Calu3 (cell line): ENCODE measurements at regions not wholly inside any gene's neighbourhood (a gene's known extent, or its start where the extent isn't known, plus 50 kb on each side); places are given as distances from the start of the nearest gene placed in this dataset.
A peak's percentile ranks its signal among the peaks of the same experiment; 100 is the strongest.

Experiments
- BruUV-seq: library from RNA; stranded (reverse); fragments of 400-500 nt; replicated peaks from 2 replicates; lab custom pipeline; 2021; lab: Mats Ljungman, UMichigan
- CTCF ChIA-PET: fragments of 300-600 bp; sonication (Branson Sonifier 250); formaldehyde crosslinking; loops from one replicate; lab custom pipeline; 2022; ENCODE audit warnings: antibody characterized with exemption; lab: Charles Lee
- DNase-seq: peaks from one replicate; pipeline ENCODE4 v3.0.0; 2022
- H3K27ac Mint-ChIP-seq: one replicate; pipeline ENCODE4 v1.8.0; 2022; ENCODE audit warnings: mixed read lengths; ENCODE audit not compliant: unreplicated experiment
- H3K27me3 Mint-ChIP-seq: one replicate; pipeline ENCODE4 v1.8.0; 2022; ENCODE audit warnings: mixed read lengths; ENCODE audit not compliant: unreplicated experiment
- H3K36me3 Mint-ChIP-seq: one replicate; pipeline ENCODE4 v1.8.0; 2022; ENCODE audit warnings: mild to moderate bottlenecking, moderate library complexity, mixed read lengths; ENCODE audit not compliant: insufficient read depth, unreplicated experiment
- H3K4me1 Mint-ChIP-seq: one replicate; pipeline ENCODE4 v1.8.0; 2022; ENCODE audit warnings: mild to moderate bottlenecking, low read depth, mixed read lengths; ENCODE audit not compliant: unreplicated experiment
- H3K4me3 Mint-ChIP-seq: one replicate; pipeline ENCODE4 v1.8.0; 2022; ENCODE audit warnings: mild to moderate bottlenecking, low read depth, moderate library complexity, mixed read lengths; ENCODE audit not compliant: unreplicated experiment
- H3K9me3 Mint-ChIP-seq: one replicate; pipeline ENCODE4 v1.8.0; 2022; ENCODE audit warnings: low read depth, mixed read lengths; ENCODE audit not compliant: unreplicated experiment
- intact Hi-C: fragments of 100-400 bp; cut with micrococcal nuclease; formaldehyde crosslinking; loops from one replicate; pipeline ENCODE4 v1.10.0; 2022; ENCODE audit not compliant: unreplicated experiment
- TF ChIP-seq, protein P1 (sequence below): fragments of 200-600 bp; IDR thresholded peaks from one replicate; pipeline ENCODE4 v1.8.0; 2022; ENCODE audit warnings: antibody characterized with exemption; ENCODE audit not compliant: unreplicated experiment

DNA sequence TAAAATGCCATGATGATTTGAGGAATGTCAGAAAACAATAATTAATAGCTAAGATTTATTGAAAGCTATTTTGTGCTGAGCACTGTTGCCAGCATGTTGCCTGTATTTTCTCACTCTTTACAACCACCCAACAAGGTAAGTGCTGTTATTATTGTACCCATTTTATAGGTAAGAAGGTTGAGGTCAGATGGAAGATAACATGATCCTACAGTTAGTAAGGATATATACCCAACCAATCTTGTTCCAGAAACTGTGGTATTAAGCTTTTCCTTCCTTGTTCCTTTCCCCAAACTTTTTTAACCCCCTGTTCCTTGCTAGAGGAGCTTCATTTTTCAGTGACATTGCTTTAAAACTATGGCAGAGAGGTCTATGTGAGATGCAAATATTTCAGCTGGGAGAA lies 738.0 kb upstream of the ZEB2 start:
- CTCF ChIA-PET: no interaction called here
- no TSS peak for BruUV-seq
- Mint-ChIP-seq H3K4me3 (no peak overlapping the region), H3K36me3 (no peaks in the 10 kb centered on the region), H3K27ac (no peak overlapping the region), H3K27me3 (no peaks in the 10 kb centered on the region), H3K4me1 (peaks cover 18% of the 10 kb centered on the region), H3K9me3 (no peaks in the 10 kb centered on the region)
- no peak for DNase-seq
- intact Hi-C loops: loop anchor here (10.0 kb wide), 1 partner anchor 497 kb away; no protein-coding TSS in a partner anchor
- TF ChIP-seq, protein P1, sequence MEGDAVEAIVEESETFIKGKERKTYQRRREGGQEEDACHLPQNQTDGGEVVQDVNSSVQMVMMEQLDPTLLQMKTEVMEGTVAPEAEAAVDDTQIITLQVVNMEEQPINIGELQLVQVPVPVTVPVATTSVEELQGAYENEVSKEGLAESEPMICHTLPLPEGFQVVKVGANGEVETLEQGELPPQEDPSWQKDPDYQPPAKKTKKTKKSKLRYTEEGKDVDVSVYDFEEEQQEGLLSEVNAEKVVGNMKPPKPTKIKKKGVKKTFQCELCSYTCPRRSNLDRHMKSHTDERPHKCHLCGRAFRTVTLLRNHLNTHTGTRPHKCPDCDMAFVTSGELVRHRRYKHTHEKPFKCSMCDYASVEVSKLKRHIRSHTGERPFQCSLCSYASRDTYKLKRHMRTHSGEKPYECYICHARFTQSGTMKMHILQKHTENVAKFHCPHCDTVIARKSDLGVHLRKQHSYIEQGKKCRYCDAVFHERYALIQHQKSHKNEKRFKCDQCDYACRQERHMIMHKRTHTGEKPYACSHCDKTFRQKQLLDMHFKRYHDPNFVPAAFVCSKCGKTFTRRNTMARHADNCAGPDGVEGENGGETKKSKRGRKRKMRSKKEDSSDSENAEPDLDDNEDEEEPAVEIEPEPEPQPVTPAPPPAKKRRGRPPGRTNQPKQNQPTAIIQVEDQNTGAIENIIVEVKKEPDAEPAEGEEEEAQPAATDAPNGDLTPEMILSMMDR: no peak

DNA sequence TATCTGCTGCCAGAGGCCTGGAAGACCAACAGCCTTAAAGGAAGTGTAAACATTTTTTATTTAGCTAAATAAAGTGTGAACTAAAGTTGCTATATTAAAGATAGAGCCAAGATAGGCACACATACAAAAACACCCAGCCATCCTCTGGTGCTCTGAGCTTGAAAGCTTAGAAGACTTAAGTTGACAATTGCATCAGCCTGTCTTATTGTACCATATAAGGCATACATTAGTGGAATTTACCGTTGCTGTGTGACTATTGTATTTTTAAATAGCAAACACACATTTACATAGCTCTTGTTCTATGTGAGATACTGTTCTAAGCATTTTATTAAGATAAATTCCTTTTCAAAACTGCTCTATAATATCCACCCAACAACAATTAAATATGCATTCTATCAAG lies 736.6 kb upstream of the ZEB2 start:
- no peak for DNase-seq
- intact Hi-C loops: loop anchor here (10.0 kb wide), 1 partner anchor 498 kb away; no protein-coding TSS in a partner anchor
- Mint-ChIP-seq H3K4me3 (no peak overlapping the region), H3K27me3 (no peaks in the 10 kb centered on the region), H3K9me3 (no peaks in the 10 kb centered on the region), H3K4me1 (peaks cover 18% of the 10 kb centered on the region), H3K36me3 (no peaks in the 10 kb centered on the region), H3K27ac (no peak overlapping the region)
- CTCF ChIA-PET: no interaction called here
- TF ChIP-seq, protein P1: no peak
- no TSS peak for BruUV-seq

DNA sequence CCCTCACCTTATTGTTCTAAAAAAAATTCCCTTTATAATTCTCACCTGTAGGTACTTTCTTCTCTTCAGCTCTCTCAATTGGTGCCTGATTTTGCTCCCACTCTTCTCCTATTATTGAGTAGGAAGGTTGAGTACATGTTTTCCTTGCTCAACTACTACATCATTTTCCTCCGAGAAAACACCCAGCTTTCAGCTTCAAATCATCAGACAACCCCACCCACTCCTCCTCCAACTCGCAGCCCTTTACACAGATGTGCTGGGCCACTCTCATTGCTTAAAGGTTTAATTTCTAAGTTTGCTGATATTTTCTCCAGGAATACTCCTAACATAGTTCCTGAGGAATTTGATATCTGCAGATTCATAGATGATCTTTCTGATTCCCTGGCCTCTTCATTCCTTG lies 734.4 kb upstream of the ZEB2 start:
- no TSS peak for BruUV-seq
- TF ChIP-seq, protein P1: no peak
- intact Hi-C loops: loop anchor here (10.0 kb wide), 1 partner anchor 501 kb away; no protein-coding TSS in a partner anchor
- peak overlapping the region; percentile 39 for H3K27ac Mint-ChIP-seq
- no peaks in the 10 kb centered on the region for H3K9me3 Mint-ChIP-seq
- peaks cover 18% of the 10 kb centered on the region for H3K4me1 Mint-ChIP-seq
- H3K27me3 Mint-ChIP-seq: no peaks in the 10 kb centered on the region
- H3K4me3 Mint-ChIP-seq: peak overlapping the region; percentile 11
- DNase-seq: no peak
- no peaks in the 10 kb centered on the region for H3K36me3 Mint-ChIP-seq
- CTCF ChIA-PET: no interaction called here

DNA sequence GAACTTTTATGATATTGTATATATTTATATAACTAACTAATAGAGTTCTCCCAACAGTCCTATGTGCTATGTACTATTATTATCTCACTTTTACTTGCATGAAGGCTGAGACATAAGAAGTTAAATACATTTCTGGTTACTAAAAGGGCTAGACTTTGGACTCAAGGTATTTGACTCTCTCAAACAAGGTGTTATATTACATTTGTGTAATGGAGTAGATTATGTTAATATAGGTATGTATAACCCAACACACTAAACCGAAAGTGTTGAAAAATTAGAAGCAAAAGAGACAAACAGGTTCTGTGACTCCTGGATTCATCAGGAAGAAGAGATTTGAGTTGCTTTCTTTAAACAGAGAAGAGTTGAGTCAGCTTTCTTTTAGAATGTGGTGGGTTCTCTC lies 733.6 kb upstream of the ZEB2 start:
- Mint-ChIP-seq H3K9me3 (no peaks in the 10 kb centered on the region), H3K4me3 (peak overlapping the region; percentile 11), H3K27ac (peak overlapping the region; percentile 39), H3K36me3 (no peaks in the 10 kb centered on the region), H3K27me3 (no peaks in the 10 kb centered on the region), H3K4me1 (peaks cover 18% of the 10 kb centered on the region)
- CTCF ChIA-PET: no interaction called here
- no TSS peak for BruUV-seq
- DNase-seq: no peak
- TF ChIP-seq, protein P1: no peak
- intact Hi-C loops: loop anchor here (10.0 kb wide), 1 partner anchor 501 kb away; no protein-coding TSS in a partner anchor
